GM20431 (cell line): ENCODE measurements at regions not wholly inside any gene's neighbourhood (a gene's known extent, or its start where the extent isn't known, plus 50 kb on each side); places are given as distances from the start of the nearest gene placed in this dataset.

ENCODE experiments used
- in situ Hi-C: fragments of 300-500 bp; cut with MseI, MboI; formaldehyde crosslinking; loops from one replicate; pipeline ENCODE4 v1.15.0; 2020; ENCODE audit warnings: low sequenced_read_pairs; ENCODE audit not compliant: unreplicated experiment

GRCh38 chr11:115716601-115717529 is 212.7 kb upstream of the CADM1 start:
- in situ Hi-C loops, result no loop called here

- in situ Hi-C loops, result no loop called here
Observed at GRCh38 chr11:115716080-115716479, 211.9 kb upstream of the CADM1 start.

GRCh38 chr11:115715251-115715770 is 211.1 kb upstream of the CADM1 start:
- in situ Hi-C loops, result no loop called here

GRCh38 chr11:115712296-115712695 is 208.1 kb upstream of the CADM1 start:
- in situ Hi-C loops, result no loop called here

GRCh38 chr11:115710980-115711379 is 206.8 kb upstream of the CADM1 start:
- in situ Hi-C loops, result no loop called here

- in situ Hi-C loops, result no loop called here
Observed at GRCh38 chr11:115710426-115710825, 206.2 kb upstream of the CADM1 start.

- in situ Hi-C loops, result no loop called here
Observed at GRCh38 chr11:115709297-115709696, 205.1 kb upstream of the CADM1 start.

GRCh38 chr11:115707180-115707905 is 203.1 kb upstream of the CADM1 start:
- in situ Hi-C loops, result no loop called here

- in situ Hi-C loops, result no loop called here
Observed at GRCh38 chr11:115706626-115707135, 202.5 kb upstream of the CADM1 start.

GRCh38 chr11:115705200-115705599 is 201.0 kb upstream of the CADM1 start:
- in situ Hi-C loops, result no loop called here

- in situ Hi-C loops, result no loop called here
Observed at GRCh38 chr11:115700981-115701875, 197.0 kb upstream of the CADM1 start.

- in situ Hi-C loops, result no loop called here
Observed at GRCh38 chr11:115700496-115700895, 196.3 kb upstream of the CADM1 start.

- in situ Hi-C loops, result no loop called here
Observed at GRCh38 chr11:115699733-115700132, 195.5 kb upstream of the CADM1 start.

- in situ Hi-C loops, result no loop called here
Observed at GRCh38 chr11:115699326-115699725, 195.1 kb upstream of the CADM1 start.

- in situ Hi-C loops, result no loop called here
Observed at GRCh38 chr11:115698243-115698642, 194.0 kb upstream of the CADM1 start.

- in situ Hi-C loops, result no loop called here
Observed at GRCh38 chr11:115696563-115696962, 192.3 kb upstream of the CADM1 start.

GRCh38 chr11:115695677-115696364 is 191.6 kb upstream of the CADM1 start:
- in situ Hi-C loops, result no loop called here

- in situ Hi-C loops, result no loop called here
Observed at GRCh38 chr11:115693002-115693401, 188.8 kb upstream of the CADM1 start.

- in situ Hi-C loops, result no loop called here
Observed at GRCh38 chr11:115691030-115691429, 186.8 kb upstream of the CADM1 start.
